Ureter (tissue), 1 donor: ENCODE measurements at regions not wholly inside any gene's neighbourhood (a gene's known extent, or its start where the extent isn't known, plus 50 kb on each side); places are given as distances from the start of the nearest gene placed in this dataset.
"Not testable (repeated sequence)": the region's sequence is repeated elsewhere in the genome, so short reads cannot be mapped to it uniquely, and the experiment has no call there.

Experiments used
- DNase-seq: peaks from one replicate; pipeline ENCODE4 v3.0.0-alpha.2; 2020; ENCODE audit warnings: low spot score
- donor health status: DM: yes; HTN: yes; CAD: no.

DNA sequence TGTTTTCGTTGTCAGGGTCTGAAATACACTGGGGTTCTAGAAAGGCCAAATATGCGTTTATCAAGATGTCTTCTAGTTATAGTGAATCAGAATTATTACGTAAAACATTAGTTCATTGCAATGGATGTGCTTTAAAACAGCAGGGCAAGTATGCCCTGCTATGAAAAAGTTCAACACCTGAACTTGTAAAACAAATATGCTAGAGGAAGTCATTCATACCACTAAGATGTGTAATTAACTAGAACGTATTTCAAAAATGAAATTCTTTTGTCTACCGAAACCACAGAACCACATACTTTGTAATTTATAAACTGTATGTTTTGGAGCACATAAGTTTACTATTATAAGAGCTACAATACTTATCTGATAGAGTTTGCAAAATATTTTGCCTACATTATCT lies 266.2 kb downstream of the KCTD12 start:
- no peak for DNase-seq

DNA sequence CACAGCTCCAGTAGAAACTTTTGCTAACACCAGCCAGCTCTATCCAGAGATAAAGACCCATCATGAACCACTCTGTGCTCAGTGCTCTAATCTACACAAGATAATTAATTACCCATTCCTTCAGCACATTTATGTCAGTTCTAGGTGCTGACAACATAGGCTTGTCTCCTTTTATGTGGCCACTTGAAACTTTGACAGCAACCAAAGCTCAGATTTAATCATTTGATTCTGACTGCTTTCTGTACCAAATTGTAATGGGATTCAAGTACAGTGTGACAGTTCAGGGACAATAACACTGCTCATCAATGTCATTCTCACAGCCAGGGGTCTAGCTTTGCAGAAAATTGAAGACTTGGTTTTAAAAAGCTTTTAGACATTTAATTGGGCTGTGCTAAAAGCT lies 266.6 kb downstream of the KCTD12 start:
- no peak for DNase-seq

DNA sequence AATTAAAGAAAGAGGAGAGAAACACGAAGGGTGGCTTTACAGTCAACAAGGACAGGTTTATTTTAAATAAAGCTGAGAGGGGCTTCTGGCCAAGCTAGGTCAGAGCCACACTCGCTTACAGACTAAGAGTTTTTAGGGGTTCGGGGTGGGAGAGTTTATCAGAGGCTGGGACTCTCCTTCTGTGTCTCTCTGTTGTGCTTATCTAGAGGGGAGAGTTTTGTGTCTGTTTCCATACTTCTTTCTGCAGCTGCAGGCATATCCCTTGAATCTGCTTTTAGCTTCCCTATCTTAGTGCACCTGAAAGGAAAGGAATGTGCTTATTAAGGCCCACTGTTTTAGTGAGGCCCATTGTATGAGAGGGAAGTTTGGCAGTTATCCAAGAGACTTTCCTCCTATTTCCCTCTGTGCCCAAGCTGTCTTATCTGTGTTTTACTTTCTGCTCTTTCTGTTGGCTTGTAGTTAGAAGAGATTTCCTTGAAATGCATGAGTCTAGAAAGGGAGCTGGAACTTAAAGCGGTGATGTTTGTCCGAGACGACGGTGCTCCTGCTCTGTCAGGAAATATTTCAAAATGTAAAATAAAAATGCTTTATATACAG lies 275.3 kb downstream of the KCTD12 start:
- DNase-seq: no peak

DNA sequence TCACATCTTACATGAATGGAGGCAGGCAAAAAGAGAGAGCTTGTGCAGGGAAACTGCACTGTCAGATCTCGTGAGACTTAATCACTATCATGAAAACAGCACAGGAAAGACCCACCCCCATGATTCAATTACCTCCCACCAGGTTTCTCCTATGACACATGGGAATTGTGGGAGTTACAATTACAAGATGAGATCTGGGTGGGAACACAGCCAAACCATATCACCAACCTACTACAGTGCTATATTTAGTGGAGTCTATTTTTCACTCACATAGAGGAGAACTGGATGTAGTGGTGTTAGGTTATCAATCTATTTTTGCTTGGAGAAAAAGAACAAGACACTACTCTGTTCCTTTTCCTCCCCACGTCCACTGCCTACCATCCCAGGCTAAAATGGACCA lies 276.6 kb downstream of the KCTD12 start:
- DNase-seq: no peak

DNA sequence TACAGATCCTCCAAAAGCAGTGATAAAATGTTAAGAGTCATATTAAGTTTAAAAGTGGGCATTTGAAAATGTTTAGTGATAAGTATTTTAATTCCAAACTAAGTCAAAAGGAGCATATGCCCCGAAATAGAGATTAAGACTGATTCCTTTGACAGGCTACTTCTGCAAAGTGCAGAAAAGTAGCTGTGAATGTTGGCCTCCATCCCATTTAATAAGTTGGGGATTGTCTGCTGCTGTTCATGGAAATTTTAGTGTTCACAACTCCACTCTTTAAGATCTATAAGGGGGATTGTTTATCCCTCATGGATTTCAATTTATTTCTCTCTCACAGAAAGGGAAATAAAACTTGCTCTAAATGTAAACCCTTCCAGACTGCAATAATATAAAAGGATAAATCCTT lies 278.3 kb downstream of the KCTD12 start:
- DNase-seq: no peak

DNA sequence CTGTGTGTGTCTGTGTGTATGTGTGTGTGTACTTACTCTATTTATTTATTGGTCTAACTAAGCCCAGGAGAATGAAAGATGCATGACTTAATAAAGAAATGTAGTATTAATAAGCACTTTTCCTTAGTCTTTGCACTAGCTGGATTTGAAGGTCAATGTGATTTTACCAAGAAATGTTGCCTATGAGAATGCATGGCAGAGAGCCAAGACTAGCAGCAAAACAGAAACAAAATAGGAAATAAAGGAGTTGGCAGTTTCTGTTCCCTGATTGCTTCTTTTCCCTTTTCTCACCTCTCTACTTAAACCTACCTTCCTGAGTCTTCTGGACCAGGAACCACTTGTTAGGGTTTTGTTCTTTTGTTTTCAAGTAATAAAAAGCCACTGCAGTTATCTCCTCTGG lies 286.1 kb downstream of the KCTD12 start:
- DNase-seq: no peak

DNA sequence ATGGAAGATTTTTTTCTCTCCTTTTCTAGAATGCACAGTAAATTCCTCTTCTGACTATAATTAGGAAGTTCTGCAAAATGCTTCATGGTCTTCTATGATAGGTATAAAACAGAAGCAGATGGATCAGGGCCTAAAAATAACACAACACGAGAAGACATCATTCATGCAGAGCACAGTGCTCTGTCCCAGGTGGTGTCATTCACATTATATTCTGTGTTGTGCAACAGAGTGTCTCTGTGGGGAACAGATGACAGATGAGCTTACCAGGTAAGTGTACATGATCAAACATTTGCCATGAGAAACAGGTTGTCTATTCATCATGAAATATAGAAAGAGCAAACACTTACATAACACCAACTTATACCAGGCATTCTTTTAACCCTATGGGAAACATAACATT lies 288.3 kb downstream of the KCTD12 start:
- DNase-seq: no peak

DNA sequence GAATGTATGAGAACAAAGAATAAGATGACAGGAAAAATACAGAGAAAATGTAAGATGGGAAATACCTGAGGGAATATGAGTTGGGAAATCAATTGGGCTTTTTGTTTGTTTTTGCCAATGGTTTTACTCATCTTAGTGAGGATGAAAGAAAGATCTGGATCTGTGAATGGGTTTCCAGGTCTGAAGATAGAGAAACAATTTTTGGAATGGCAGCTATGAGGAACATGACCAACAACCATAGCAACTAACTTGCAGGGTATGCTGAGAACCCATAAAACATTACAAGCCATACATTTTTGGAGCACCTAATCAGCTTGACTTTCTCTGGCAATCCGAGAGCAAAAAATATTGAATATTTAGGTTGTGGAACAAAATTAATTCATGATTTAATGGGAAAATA lies 290.0 kb downstream of the KCTD12 start:
- no peak for DNase-seq

DNA sequence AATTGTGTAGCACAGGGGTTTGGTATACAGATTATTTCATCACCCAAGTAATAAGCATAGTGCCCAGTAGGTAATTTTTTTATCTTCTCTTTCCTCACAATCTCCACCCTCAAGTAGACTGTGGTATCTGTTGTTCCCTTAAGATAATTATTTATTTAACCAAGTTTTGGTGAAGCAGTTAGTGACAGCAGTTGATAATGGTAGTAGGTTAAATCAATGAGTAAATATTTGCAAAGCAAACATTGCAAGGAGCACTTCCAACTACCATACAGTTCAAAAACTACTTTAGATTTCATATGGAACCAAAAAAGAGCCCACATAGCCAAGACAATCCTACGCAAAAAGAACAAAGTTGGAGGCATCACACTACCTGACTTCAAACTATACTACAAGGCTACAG lies 291.8 kb downstream of the KCTD12 start:
- DNase-seq: no peak

DNA sequence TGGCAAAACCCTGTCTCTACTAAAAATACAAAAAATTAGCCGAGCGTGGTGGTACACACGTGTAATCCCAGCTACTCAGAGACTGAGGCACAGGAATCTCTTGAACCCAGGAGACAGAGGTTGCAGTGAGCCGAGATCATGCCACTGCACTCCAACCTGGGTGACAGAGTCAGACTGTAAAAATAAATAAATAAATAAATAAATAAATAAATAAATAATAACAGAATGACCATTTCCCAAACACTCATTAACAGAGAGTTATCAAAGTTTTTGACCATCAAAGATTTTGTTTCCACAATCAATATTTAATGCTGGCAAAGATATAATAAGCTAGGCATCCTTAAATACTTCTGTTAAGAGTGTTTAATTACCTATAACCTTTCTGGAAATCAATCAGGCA lies 299.4 kb downstream of the KCTD12 start:
- no peak for DNase-seq

DNA sequence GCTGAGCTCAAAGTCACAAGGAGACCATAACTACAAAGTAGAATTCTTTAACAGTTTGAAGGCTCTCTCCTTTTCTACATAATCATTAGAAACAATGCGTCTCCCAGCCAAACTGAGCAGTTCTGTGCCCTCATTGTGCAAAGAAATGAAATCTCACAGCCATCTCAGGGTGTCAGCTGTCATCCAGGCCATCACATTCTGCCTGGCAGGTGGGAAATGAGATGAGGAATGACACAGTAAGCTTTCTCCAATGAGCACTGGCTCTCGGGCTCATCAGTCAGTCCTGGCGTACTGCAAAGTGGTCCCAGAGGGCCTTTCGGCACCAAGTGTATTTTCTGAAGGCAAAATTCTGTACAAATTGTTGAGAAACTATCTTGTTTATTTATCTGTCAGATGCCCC lies 306.5 kb downstream of the KCTD12 start:
- DNase-seq: no peak

DNA sequence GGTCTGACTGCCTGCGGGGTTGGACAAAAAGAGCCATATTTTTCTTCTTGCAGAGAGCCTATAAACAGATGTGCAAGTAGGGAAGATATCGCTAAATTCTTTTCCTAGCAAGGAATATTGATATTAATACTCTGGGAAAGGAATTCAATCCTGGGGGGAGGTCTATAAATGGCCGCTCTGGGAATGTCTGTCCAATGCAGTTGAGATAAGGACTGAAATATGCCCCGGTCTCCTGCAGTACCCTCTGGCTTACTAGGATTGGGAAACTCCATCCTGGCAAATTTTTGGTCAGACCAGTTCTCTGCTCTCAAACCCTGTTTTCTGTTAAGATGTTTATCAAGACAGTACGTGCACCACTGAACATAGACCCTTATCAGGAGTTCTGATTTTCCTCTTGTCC lies 310.6 kb downstream of the KCTD12 start:
- not testable (repeated sequence) for DNase-seq

DNA sequence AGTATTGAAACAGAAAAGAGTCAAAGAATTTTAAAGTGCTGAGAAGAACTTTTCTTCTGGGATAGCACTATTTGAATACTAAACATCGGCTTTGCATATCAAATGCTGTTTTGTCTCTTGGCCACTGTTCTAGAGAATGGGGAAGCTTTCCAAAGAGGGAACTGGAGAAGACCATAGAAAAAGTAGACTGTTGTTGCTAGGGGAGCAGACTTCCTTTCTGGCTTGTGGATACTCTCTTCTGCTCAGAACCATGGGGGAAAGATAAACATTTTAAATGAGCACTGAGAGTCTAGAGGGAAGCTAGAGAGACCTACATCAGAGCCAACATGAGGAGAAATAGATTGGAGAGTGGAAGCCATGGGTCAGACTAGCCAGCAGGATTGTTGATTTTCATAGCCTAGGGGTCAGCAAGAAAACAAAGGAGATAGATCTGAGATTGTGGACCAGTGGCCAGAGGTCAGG lies 315.7 kb downstream of the KCTD12 start:
- no peak for DNase-seq

DNA sequence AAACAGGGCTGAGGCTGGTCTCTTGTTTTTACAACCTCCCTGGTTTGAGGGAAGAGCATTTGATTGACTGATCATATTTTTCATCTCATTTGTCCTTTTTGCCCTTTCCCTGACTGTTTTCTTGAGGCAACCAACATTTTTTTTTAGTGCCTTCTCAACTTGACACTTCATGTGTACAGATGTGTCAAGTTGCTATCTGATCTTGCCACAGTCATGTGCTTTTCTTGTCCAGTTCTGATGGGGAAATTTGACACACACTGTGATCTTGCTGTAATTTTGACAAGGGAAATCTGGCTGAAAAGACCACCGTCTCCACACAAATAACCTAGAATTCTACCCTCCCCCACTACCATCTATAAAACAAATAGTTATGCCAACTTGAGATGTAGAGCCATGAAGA lies 329.6 kb downstream of the KCTD12 start:
- no peak for DNase-seq

DNA sequence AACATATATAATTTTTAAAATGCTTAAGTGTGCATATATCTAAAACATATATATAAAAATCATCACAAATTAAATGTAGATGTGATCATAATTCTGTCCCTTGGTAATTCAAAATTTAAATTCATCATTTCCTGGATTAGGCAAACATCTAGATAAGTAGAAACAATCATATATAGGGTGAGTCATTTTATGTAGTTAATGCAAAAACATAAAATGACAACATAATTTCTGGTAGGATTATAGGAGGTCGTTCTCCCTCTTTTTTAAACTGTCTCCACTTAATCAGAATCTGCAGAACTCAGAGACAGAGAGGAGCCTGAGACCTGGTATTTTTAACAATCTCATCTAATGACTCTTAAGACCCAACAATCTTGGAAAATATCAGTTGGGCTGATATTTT lies 333.4 kb downstream of the KCTD12 start:
- DNase-seq: no peak

DNA sequence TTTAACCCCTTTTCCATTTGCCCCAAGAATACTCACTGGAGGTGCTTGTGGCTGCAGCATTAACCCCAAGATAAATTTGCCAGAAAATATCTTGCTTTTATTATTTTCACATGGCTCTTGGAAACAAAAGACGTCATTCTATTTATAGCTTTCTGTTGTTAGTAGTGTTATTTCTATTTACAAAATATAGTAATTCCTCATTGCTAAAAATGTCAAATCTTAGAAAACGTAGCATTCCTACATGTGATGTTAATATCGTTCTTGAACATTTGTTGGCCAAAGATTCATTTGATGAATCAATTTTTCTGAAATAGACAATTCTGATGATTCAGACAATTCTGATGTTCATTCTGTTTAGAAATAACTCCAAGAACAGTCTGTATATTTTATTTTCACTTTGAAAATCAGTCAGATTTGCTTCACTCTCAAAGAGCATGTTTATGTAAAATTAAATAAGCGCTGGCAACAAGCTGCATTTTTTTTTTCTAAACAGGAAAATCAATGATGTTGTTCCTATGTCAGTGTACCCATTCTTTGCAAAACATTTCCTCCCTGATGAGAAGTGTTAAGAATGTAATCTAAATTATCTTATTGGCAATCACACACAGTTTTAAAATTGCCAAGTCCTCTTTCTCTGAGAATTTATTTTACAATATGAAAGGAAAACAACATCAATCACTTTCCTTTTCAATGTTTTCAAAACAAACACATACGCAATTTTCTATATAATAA lies 334.0 kb downstream of the KCTD12 start:
- DNase-seq: no peak

DNA sequence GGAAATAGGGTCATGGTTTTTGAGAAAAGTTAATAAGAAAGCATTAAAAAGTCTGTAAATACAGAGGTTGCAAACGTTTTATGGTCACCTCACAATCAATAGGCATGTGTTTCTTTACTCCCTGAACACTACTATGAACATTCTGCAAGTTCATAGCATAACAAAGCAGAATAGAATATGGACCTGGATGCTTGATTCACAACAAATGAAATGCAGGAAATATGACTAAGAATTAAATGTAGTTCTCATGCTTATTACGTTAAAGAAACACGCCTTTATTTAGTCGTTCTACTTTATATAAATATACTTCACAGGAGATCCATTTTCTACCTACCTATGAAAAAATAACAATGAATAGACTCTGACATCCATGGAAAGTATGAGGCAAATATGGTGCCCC lies 344.0 kb downstream of the KCTD12 start:
- DNase-seq: no peak

DNA sequence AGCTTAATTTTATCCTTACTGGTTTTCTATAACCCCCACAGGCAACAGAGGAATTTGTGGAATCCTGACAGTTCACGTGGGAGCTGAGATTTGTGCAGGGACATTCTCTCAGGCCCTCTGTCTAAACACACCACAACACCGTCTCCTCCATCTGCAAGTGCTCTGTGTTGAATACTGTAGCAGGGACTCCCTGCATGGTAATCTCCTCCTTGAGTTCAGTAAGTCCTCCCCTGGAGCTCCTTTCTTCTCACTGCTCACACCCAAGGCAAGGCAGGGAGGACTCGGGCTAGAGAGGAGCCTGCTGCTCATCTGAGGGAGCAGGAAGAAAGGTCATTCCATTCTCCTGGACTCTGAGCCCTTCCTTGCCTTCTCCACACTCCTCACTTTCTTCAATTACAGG lies 348.2 kb downstream of the KCTD12 start:
- DNase-seq: no peak

DNA sequence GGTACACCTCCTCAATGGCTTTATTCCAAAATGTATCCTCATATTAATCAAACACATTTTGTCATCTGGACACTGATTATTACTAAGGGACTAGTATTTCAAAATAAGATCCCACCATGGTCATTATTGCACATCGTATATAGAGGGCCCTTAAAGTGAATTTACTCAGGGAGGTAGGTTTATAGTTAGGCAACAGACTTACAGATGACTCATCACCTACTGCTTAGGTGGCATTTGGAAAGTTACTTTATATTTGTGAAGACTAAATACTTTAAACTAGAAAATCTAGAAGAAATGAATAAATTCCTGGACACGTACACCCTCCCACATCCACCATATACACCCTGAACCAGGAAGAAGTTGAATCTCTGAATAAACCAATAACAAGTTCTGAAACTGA lies 353.0 kb downstream of the KCTD12 start:
- DNase-seq: no peak

DNA sequence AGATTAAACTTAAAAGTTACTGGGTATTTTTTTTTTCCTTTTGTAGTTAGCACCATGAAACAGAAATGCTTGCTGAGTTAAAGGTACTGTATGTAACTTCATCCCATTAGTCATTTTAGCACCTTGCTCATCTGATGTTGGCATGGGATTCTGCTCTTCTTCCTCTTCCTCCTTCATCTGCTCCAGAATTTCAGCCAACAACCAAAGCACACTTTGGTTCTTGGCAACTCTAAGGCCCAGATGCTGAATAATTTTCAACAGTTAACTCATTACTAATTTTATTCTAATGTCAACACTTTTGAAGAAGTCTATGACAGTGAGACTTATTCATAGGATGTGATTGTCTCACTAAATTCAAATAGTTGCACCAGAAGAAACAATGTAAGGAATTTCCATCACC lies 359.2 kb downstream of the KCTD12 start:
- no peak for DNase-seq

DNA sequence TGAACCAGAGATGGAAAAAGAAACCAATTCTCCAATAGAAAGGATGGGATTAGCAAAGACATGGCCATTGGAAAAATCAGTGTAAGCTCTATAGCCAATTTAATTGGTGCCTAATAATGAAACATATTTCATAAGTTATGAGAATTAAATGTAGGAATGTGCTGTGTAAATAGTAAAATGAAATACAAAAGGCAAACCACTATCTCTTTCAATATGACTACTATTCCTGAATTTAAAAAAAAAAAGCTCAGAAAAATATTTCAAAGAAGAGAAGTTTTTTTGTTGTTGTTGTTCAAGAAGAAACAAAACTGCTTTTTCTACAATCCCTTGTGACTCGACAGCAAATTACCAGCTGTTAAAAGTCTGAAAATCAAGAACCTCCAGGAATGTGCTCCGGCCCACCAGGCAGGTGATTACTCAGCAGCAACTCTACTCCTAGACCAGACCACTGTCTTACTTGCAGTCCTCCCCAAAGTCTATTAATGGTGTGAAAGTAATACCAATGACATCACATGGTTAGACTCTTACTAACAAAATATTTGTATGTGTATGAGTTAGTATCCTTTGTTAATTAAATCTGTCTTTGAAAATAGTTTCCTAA lies 362.4 kb downstream of the KCTD12 start:
- no peak for DNase-seq

DNA sequence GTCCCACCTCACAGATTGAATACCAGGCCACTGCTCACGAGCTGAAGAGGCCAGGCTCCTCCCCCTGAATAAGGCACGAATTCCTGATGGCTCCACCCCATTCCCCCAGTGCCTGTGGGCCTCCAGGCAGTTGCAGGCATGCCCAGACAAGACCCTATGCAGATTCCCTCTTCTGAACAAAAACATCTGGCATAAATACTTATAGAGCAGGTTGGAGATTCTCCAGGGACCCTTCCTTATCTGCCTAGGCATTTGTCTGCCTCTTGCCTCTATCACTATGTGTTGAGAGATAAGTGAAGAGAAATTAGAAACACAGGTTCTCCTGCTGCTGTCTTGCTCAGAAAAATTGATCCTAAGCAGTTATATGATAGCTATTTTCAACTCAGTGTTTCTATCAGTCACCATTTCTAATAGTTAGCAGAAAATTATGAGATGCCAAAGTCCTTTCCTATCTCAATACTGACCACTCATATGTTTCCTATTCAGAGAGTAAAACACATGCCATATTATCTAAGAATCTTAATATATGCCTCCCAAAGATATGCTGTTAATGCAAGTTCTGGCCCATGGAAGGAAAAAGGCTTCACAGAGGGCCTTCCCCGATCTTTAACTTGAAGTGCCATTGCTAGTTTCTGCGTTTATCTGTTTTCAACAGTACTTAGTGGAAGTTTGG lies 364.0 kb downstream of the KCTD12 start:
- no peak for DNase-seq

DNA sequence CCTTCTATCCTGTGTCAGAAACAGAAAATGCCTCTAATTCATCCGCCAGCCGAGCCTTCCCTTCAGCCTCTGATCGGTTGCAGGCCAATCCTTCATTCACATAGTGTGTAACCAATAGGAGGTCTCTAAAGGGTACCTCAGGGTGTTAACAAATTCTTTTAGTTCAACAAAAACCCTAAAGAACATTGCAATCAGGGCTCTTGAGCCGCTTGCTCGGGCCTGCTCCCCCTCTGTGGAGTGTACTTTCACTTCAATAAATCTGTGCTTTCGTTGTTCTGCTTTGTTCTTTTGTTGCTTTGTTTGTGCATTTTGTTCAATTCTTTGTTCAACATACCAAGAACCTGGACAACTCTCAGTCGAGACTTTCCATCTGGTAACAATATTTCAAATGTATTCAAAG lies 366.5 kb downstream of the KCTD12 start:
- DNase-seq: no peak
